Stomach (tissue), 4 donors: ENCODE measurements at regions not wholly inside any gene's neighbourhood (a gene's known extent, or its start where the extent isn't known, plus 50 kb on each side); places are given as distances from the start of the nearest gene placed in this dataset.

Experiments used
- EP300 ChIP-seq: sonication (generic); formaldehyde crosslinking; IDR thresholded peaks from one replicate; pipeline ENCODE4 v1.6.1; 2017; ENCODE audit warnings: antibody characterized with exemption
- POLR2A ChIP-seq, 4 donors: fragments of 450-650 bp; IDR thresholded peaks; one replicate each; pipeline ENCODE4 v1.6.1; 2016; ENCODE audit warnings: antibody characterized with exemption in 4 of 4, control low read depth in 2 of 4, mild to moderate bottlenecking in 1 of 4, moderate library complexity in 1 of 4

DNA sequence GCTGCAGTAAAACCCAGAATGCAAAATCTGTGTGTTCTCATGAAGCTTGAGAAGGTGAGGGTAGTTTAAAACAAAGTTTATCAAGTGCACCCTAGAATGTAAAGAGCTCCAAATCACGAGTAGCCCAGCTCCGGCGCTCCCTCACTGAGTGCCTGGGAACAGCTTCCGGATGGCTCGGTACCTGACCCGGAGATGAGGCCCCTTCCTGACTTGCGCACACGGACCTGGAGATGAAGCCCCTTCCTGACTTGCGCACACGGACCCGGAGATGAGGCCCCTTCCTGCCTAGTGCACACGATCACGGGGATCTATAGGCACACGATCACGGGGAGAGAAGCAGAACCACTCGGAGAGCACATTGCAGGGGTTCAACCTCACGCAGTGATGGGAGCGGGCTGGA lies 322.1 kb upstream of the RNF32 start:
- TF ChIP-seq POLR2A (IDR thresholded peaks at IDR 0.05) = no peak
- no peak for TF ChIP-seq EP300
